Right lobe of liver (tissue), 6 donors: ENCODE measurements at regions not wholly inside any gene's neighbourhood (a gene's known extent, or its start where the extent isn't known, plus 50 kb on each side); places are given as distances from the start of the nearest gene placed in this dataset.

Source experiments
- ATAC-seq, 4 donors: fragments of 200-7000 bp; cut with Tn5 transposase; one replicate each; pipeline ENCODE4 v1.9.1; 2020; ENCODE audit warnings: mild to moderate bottlenecking in 4 of 4, moderate library complexity in 4 of 4
- DNase-seq, 3 donors: peaks; one replicate each; pipeline ENCODE4 v3.0.0-alpha.2; 2020
- H3K27ac ChIP-seq, 3 donors: fragments of 200-600 bp; one replicate each; pipeline ENCODE4 v1.8.0; 2022
- H3K27me3 ChIP-seq, 2 donors: fragments of 200-600 bp; one replicate each; pipeline ENCODE4 v1.8.0; 2022
- H3K36me3 ChIP-seq, 4 donors: fragments of 200-600 bp; sonication (generic) in 1 of 4; one replicate each; pipeline versions ENCODE4 v1.5.1 to v1.8.0; 2017 to 2022; ENCODE audit warnings: control low read depth in 1 of 4
- H3K4me1 ChIP-seq, 4 donors: fragments of 200-600 bp; sonication (generic) in 1 of 4; one replicate each; pipeline versions ENCODE4 v1.5.1 to v1.8.0; 2017 to 2022; ENCODE audit warnings: control low read depth in 1 of 4
- H3K4me3 ChIP-seq, 3 donors: fragments of 200-600 bp; one replicate each; pipeline ENCODE4 v1.8.0; 2022
- H3K9me3 ChIP-seq, 4 donors: fragments of 200-600 bp; sonication (generic) in 1 of 4; one replicate each; pipeline versions ENCODE4 v1.5.1 to v1.8.0; 2017 to 2022; ENCODE audit warnings: control low read depth in 1 of 4
- CTCF ChIP-seq, 4 donors: fragments of 200-600 bp in 3 of 4; fragments of 450-650 bp in 1 of 4; IDR thresholded peaks; one replicate each; pipeline versions ENCODE4 v1.5.1 to v1.8.0; 2016 to 2022; ENCODE audit warnings: antibody characterized with exemption in 4 of 4, mild to moderate bottlenecking in 2 of 4
- POLR2A ChIP-seq: fragments of 450-650 bp; IDR thresholded peaks from one replicate; pipeline ENCODE4 v1.6.1; 2017; ENCODE audit warnings: antibody characterized with exemption, mild to moderate bottlenecking
- WGBS: methylation state at CpG from one replicate; pipeline ENCODE4 v1.1.6; 2018; ENCODE audit warnings: low coverage, low lambda C conversion rate; ENCODE audit not compliant: insufficient coverage; ENCODE audit errors: missing lambda C conversion rate; 5-methylcytosine and 5-hydroxymethylcytosine counted together
- intact Hi-C, 2 donors: fragments of 100-400 bp; cut with DNase I; formaldehyde crosslinking; loops; one replicate each; pipeline versions ENCODE4 v1.11.2 to v1.14.1; 2022
- donor health status: DM: no; HTN: yes; CAD: no.
- donor health status: DM: no; HTN: no; CAD: no.
- donor health status: DM: no; HTN: no; CAD: no.
- donor health status: DM: no; HTN: yes; CAD: no.
- donor health status: DM: no; HTN: yes; CAD: no.

DNA sequence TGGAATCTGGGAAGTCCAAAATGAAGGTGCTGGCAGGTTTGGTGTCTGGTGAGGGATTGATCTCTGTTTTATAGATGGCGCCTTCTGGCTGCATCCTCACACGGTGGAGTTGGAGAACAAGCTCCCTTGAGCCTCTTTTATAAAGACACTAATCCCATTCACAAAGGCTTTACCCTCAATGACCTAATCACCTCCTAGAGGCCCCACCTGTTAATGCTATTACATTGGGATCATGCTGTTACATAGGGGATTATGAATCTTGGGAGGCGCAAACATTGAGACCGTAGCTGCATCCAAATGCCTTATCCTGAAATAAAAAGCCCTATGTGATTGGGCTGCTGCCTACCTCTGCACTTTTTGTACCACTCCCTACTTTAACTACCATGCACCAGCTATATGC, 197.1 kb upstream of the HMHB1 start:
- 94% methylated on average over 2 of the region's 4 CpGs for WGBS
- H3K4me3 ChIP-seq = no peak overlapping the region
- no peaks in the 10 kb centered on the region for H3K36me3 ChIP-seq
- TF ChIP-seq CTCF (IDR thresholded peaks at IDR 0.05) (no peak), POLR2A (no peak)
- no peak for DNase-seq
- H3K27ac ChIP-seq = no peak overlapping the region
- no peaks in the 10 kb centered on the region for H3K9me3 ChIP-seq
- intact Hi-C loops = no loop called here
- no peaks in the 10 kb centered on the region for H3K27me3 ChIP-seq
- H3K4me1 ChIP-seq = no peaks in the 10 kb centered on the region
- ATAC-seq = no peak

- Histone ChIP-seq H3K4me3 (no peak overlapping the region), H3K4me1 (no peaks in the 10 kb centered on the region), H3K27me3 (no peaks in the 10 kb centered on the region), H3K36me3 (no peaks in the 10 kb centered on the region), H3K9me3 (no peaks in the 10 kb centered on the region), H3K27ac (no peak overlapping the region)
- ATAC-seq = no peak
- WGBS = 91% methylated on average over 3 of the region's 3 CpGs
- no peak for TF ChIP-seq CTCF (IDR thresholded peaks at IDR 0.05)
- TF ChIP-seq POLR2A = no peak
- DNase-seq = no peak
- intact Hi-C loops = no loop called here
These were observed 198.6 kb upstream of the HMHB1 start for GRCh38 chr5:143613329-143613728.

- TF ChIP-seq CTCF (IDR thresholded peaks at IDR 0.05) (no peak), POLR2A (no peak)
- ATAC-seq (no peak), DNase-seq (no peak)
- H3K4me1 ChIP-seq = no peaks in the 10 kb centered on the region
- 28% methylated on average over 1 of the region's 1 CpG for WGBS
- no peak overlapping the region for H3K27ac ChIP-seq
- H3K4me3 ChIP-seq = no peak overlapping the region
- no peaks in the 10 kb centered on the region for H3K27me3 ChIP-seq
- intact Hi-C loops = no loop called here
- no peaks in the 10 kb centered on the region for H3K9me3 ChIP-seq
- no peaks in the 10 kb centered on the region for H3K36me3 ChIP-seq
These were observed 201.0 kb upstream of the HMHB1 start for GRCh38 chr5:143610946-143611345.

DNA sequence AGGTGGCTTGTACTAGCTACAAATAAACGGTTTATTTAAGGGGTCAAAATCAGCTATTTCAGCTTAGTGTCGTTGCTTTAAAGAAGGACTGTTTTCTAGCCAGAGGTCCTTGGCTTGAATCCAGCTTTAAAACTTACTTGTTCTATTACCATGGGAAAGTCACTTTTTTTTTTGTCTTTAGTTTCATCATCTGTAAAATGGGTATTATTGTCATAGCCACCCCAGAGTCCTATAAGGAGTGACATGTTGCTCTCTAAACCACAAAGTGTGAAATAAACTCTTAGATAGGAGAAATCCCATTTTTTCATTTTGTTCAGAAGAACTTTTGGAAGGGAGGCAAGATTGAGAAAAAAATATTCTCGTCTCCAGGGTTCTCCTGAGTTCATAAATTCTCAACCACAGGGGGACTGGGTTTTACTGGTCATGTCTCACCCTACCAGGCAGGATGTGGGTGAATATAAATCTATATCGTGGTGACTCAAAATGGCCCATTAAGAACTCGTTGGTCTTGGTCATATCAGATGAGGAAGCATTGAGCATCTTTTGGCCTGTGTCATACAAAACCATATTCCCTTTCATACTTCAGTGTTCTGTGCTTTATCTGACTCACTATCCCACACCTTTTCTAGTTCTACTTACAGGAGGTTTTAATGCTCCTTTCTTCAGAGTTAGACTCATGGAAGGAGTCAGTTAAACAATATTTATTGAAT, 202.7 kb upstream of the NR3C1 start:
- WGBS = 39% methylated on average over 5 of the region's 5 CpGs
- TF ChIP-seq POLR2A = no peak
- no peak for TF ChIP-seq CTCF (IDR thresholded peaks at IDR 0.05)
- Histone ChIP-seq H3K4me3 (no peak overlapping the region), H3K9me3 (no peaks in the 10 kb centered on the region), H3K27ac (no peak overlapping the region), H3K36me3 (no peaks in the 10 kb centered on the region), H3K27me3 (no peaks in the 10 kb centered on the region), H3K4me1 (peaks cover 0 to 8% (median 2%) of the 10 kb centered on the region in 4 donors)
- no peak for DNase-seq
- no peak for ATAC-seq
- intact Hi-C loops = no loop called here
